ENCODE measurements at regions not wholly inside any gene's neighbourhood (a gene's known extent, or its start where the extent isn't known, plus 50 kb on each side); places are given as distances from the start of the nearest gene placed in this dataset.
A peak's percentile ranks its signal among the peaks of the same experiment; 100 is the strongest.

DNA sequence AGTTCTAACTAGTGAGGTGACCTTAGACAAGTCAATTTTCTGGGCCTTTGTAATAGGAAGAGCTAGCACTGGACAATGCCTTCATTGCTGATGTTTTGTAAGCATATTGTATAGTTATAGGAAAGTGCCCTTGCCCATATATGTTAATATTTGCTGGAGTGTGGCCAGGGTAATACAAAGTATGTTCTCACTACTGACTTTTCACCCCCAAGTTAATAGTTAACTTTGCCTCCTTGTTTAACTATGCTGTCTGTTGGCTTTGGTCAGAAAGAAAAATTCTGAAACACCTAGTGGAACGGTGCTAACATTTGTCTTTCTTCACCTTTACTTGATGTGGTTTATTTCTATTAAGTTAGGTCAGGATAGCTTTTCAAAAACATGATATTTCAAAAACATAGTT is 287.4 kb upstream of the CTNNB1 start:
- Histone ChIP-seq H3K79me2 (no peaks in the 10 kb centered on the region), H3K36me3 (replicated peaks; ENCODE audit: insufficient read depth, low read depth) (no peaks in the 10 kb centered on the region), H3K9me2 (replicated peaks; ENCODE audit: insufficient read depth) (no peaks in the 10 kb centered on the region), H4K20me1 (ENCODE audit: insufficient read depth, poor library complexity, severe bottlenecking) (no peaks in the 10 kb centered on the region), H2AFZ (no peak overlapping the region), H3K9me3 (ENCODE audit: low read depth) (no peaks in the 10 kb centered on the region), H3K4me1 (ENCODE audit: insufficient read depth) (peaks cover 21% of the 10 kb centered on the region), H3K4me3 (no peak overlapping the region), H3K27me3 (no peaks in the 10 kb centered on the region), H3K27ac (peak overlapping the region; percentile 44), H3K4me2 (no peak overlapping the region)
- 63% methylated on average over 1 of the region's 1 CpG for WGBS (ENCODE audit: low lambda C conversion rate, missing lambda C conversion rate)
- TF ChIP-seq EZH2phosphoT487 (IDR thresholded peaks at IDR 0.05; ENCODE audit: low read depth, severe bottlenecking, unreplicated experiment), result no peak
- TF ChIP-seq EZH2 (IDR thresholded peaks at IDR 0.05; ENCODE audit: borderline replicate concordance), result no peak
- TF ChIP-seq, protein P1, sequence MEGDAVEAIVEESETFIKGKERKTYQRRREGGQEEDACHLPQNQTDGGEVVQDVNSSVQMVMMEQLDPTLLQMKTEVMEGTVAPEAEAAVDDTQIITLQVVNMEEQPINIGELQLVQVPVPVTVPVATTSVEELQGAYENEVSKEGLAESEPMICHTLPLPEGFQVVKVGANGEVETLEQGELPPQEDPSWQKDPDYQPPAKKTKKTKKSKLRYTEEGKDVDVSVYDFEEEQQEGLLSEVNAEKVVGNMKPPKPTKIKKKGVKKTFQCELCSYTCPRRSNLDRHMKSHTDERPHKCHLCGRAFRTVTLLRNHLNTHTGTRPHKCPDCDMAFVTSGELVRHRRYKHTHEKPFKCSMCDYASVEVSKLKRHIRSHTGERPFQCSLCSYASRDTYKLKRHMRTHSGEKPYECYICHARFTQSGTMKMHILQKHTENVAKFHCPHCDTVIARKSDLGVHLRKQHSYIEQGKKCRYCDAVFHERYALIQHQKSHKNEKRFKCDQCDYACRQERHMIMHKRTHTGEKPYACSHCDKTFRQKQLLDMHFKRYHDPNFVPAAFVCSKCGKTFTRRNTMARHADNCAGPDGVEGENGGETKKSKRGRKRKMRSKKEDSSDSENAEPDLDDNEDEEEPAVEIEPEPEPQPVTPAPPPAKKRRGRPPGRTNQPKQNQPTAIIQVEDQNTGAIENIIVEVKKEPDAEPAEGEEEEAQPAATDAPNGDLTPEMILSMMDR (IDR thresholded peaks at IDR 0.05; ENCODE audit: poor library complexity), result no peak
- DNase-seq (ENCODE audit: low spot score), result peak; percentile 57

DNA sequence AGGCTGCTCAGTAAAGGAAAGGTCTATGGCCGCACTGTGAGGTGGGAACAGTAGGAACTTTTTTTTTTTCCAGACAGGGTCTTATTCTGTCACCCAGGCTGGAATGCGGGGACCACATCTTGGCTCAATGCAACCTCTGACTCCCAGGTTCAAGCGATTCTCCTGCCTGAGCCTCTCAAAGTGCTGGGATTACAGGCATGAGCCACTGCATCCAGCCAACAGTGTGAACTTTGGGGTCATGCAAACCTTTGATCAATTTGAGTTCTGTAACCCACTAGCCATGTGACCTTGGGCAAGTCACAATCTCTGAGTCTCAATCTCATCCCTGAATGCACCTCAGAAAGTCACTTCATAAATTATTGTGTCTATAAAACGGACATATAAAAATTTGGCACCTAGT is 286.8 kb upstream of the CTNNB1 start:
- H3K27ac ChIP-seq, result peak overlapping the region; percentile 44

DNA sequence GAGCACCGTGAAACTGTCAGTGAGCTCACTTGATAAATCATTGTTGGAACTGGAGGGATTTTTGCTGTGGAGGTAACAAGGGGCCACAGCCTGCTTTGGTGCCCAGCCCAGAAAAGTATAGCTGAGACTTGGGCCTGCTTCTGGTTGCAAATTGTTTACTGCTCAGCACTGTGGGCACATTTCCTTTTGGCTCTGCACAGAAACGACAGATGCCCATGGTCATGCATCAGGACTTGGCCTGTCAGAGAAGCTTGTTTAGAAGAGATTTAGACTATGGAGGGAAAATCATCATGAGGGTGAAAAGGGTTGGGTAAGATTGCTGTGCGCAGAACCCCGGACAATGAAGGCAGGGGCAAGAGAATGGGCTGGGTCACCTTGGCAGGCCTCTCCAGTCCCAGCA is 286.1 kb upstream of the CTNNB1 start:
- no peak overlapping the region for H3K4me3 ChIP-seq
- no peaks in the 10 kb centered on the region for H3K9me3 ChIP-seq (ENCODE audit: low read depth)
- H3K79me2 ChIP-seq, result no peaks in the 10 kb centered on the region
- WGBS (ENCODE audit: low lambda C conversion rate, missing lambda C conversion rate), result 80% methylated on average over 4 of the region's 4 CpGs
- H3K36me3 ChIP-seq (replicated peaks; ENCODE audit: insufficient read depth, low read depth), result no peaks in the 10 kb centered on the region
- TF ChIP-seq EZH2phosphoT487 (IDR thresholded peaks at IDR 0.05; ENCODE audit: low read depth, severe bottlenecking, unreplicated experiment) (no peak), EZH2 (IDR thresholded peaks at IDR 0.05; ENCODE audit: borderline replicate concordance) (no peak)
- TF ChIP-seq, protein P1 (IDR thresholded peaks at IDR 0.05; ENCODE audit: poor library complexity), result no peak
- no peaks in the 10 kb centered on the region for H3K27me3 ChIP-seq
- no peak for DNase-seq (ENCODE audit: low spot score)
- H4K20me1 ChIP-seq (ENCODE audit: insufficient read depth, poor library complexity, severe bottlenecking), result no peaks in the 10 kb centered on the region
- no peak overlapping the region for H2AFZ ChIP-seq
- no peak overlapping the region for H3K4me2 ChIP-seq
- H3K27ac ChIP-seq, result peak overlapping the region; percentile 44
- H3K9me2 ChIP-seq (replicated peaks; ENCODE audit: insufficient read depth), result no peaks in the 10 kb centered on the region
- H3K4me1 ChIP-seq (ENCODE audit: insufficient read depth), result peaks cover 21% of the 10 kb centered on the region

More for the DNA sequence above, 286.8 kb upstream of the CTNNB1 start:
- WGBS (ENCODE audit: low lambda C conversion rate, missing lambda C conversion rate), result 80% methylated on average over 4 of the region's 4 CpGs
- no peak for DNase-seq (ENCODE audit: low spot score)
- Histone ChIP-seq H3K9me2 (replicated peaks; ENCODE audit: insufficient read depth) (no peaks in the 10 kb centered on the region), H3K4me3 (no peak overlapping the region), H3K79me2 (no peaks in the 10 kb centered on the region), H3K4me1 (ENCODE audit: insufficient read depth) (peaks cover 21% of the 10 kb centered on the region), H3K27me3 (no peaks in the 10 kb centered on the region), H3K4me2 (no peak overlapping the region), H3K36me3 (replicated peaks; ENCODE audit: insufficient read depth, low read depth) (no peaks in the 10 kb centered on the region), H4K20me1 (ENCODE audit: insufficient read depth, poor library complexity, severe bottlenecking) (no peaks in the 10 kb centered on the region), H2AFZ (no peak overlapping the region), H3K9me3 (ENCODE audit: low read depth) (no peaks in the 10 kb centered on the region)
- TF ChIP-seq EZH2 (IDR thresholded peaks at IDR 0.05; ENCODE audit: borderline replicate concordance) (no peak), EZH2phosphoT487 (IDR thresholded peaks at IDR 0.05; ENCODE audit: low read depth, severe bottlenecking, unreplicated experiment) (no peak)
- TF ChIP-seq, protein P1 (IDR thresholded peaks at IDR 0.05; ENCODE audit: poor library complexity), result no peak

DNA sequence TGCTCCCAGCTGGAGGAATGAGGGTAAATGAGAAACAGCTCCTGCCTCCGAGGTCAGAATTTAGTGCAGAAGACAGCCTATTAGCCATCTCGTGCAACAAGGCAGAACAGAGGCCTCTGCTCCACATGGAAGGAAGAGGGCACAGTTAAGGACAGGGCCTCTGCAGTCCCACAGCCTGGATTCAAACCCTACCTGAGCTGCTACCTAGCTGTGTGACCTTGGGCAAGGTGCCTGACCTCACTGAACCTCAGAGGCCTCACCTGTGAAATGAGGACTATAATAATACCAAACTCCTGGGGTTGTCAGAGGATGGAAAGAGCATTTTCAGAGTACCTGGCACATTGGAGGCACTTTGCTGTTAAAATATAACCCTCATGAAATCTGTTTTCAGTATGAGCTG is 285.7 kb upstream of the CTNNB1 start:
- no peaks in the 10 kb centered on the region for H3K79me2 ChIP-seq
- TF ChIP-seq EZH2 (IDR thresholded peaks at IDR 0.05; ENCODE audit: borderline replicate concordance), result no peak
- TF ChIP-seq EZH2phosphoT487 (IDR thresholded peaks at IDR 0.05; ENCODE audit: low read depth, severe bottlenecking, unreplicated experiment), result no peak
- TF ChIP-seq, protein P1 (IDR thresholded peaks at IDR 0.05; ENCODE audit: poor library complexity), result no peak
- no peak overlapping the region for H3K27ac ChIP-seq
- no peaks in the 10 kb centered on the region for H3K9me2 ChIP-seq (replicated peaks; ENCODE audit: insufficient read depth)
- H3K4me1 ChIP-seq (ENCODE audit: insufficient read depth), result peaks cover 21% of the 10 kb centered on the region
- WGBS (ENCODE audit: low lambda C conversion rate, missing lambda C conversion rate), result 70% methylated on average over 2 of the region's 2 CpGs
- H3K36me3 ChIP-seq (replicated peaks; ENCODE audit: insufficient read depth, low read depth), result no peaks in the 10 kb centered on the region
- no peaks in the 10 kb centered on the region for H3K27me3 ChIP-seq
- H2AFZ ChIP-seq, result no peak overlapping the region
- H4K20me1 ChIP-seq (ENCODE audit: insufficient read depth, poor library complexity, severe bottlenecking), result no peaks in the 10 kb centered on the region
- H3K4me2 ChIP-seq, result no peak overlapping the region
- DNase-seq (ENCODE audit: low spot score), result no peak
- no peaks in the 10 kb centered on the region for H3K9me3 ChIP-seq (ENCODE audit: low read depth)
- H3K4me3 ChIP-seq, result no peak overlapping the region

Measured in hepatocyte (in vitro differentiated cells).